Endodermal cell (in vitro differentiated cells): ENCODE measurements at regions not wholly inside any gene's neighbourhood (a gene's known extent, or its start where the extent isn't known, plus 50 kb on each side); places are given as distances from the start of the nearest gene placed in this dataset.

Experiments
- DNase-seq: peaks from one replicate; pipeline ENCODE4 v3.0.0-alpha.2; 2017
- H3K27ac ChIP-seq: 2 replicates; pipeline ENCODE4 v1.5.1; 2013; ENCODE audit warnings: mild to moderate bottlenecking, low read depth, low read length, moderate library complexity
- H3K27me3 ChIP-seq: 2 replicates; pipeline ENCODE4 v1.6.1; 2013; ENCODE audit warnings: mild to moderate bottlenecking, low read length, moderate library complexity; ENCODE audit not compliant: insufficient read depth, control insufficient read depth, poor library complexity, severe bottlenecking
- H3K36me3 ChIP-seq: 2 replicates; pipeline ENCODE4 v1.7.0; 2013; ENCODE audit warnings: mild to moderate bottlenecking, low read length, moderate library complexity; ENCODE audit not compliant: control insufficient read depth, insufficient read depth
- H3K4me1 ChIP-seq: one replicate; pipeline ENCODE4 v1.7.0; 2013; ENCODE audit warnings: low read length; ENCODE audit not compliant: control insufficient read depth, insufficient read depth
- H3K4me3 ChIP-seq: 2 replicates; pipeline ENCODE4 v1.5.1; 2013; ENCODE audit warnings: mild to moderate bottlenecking, low read length, moderate library complexity
- H3K9ac ChIP-seq: 2 replicates; pipeline ENCODE4 v1.6.1; 2013; ENCODE audit warnings: mild to moderate bottlenecking, low read length, moderate library complexity; ENCODE audit not compliant: poor library complexity, severe bottlenecking; ENCODE audit errors: extremely low read depth
- H3K9me3 ChIP-seq: 2 replicates; pipeline ENCODE4 v1.6.1; 2013; ENCODE audit warnings: mild to moderate bottlenecking, low read length, moderate library complexity; ENCODE audit not compliant: control insufficient read depth
- H3K27ac Mint-ChIP-seq: 2 replicates; pipeline ENCODE4 v1.8.0; 2020; ENCODE audit warnings: mixed read lengths
- H3K27me3 Mint-ChIP-seq: 2 replicates; pipeline ENCODE4 v1.8.0; 2021; ENCODE audit warnings: mild to moderate bottlenecking, mixed read lengths; ENCODE audit not compliant: insufficient read depth
- H3K36me3 Mint-ChIP-seq: 2 replicates; pipeline ENCODE4 v1.8.0; 2020; ENCODE audit warnings: low read depth, mixed read lengths
- H3K4me1 Mint-ChIP-seq: 2 replicates; pipeline ENCODE4 v1.8.0; 2020; ENCODE audit warnings: mixed read lengths
- H3K4me3 Mint-ChIP-seq: 2 replicates; pipeline ENCODE4 v1.8.0; 2020; ENCODE audit warnings: mild to moderate bottlenecking, moderate library complexity, mixed read lengths
- H3K9me3 Mint-ChIP-seq: 2 replicates; pipeline ENCODE4 v1.8.0; 2020; ENCODE audit warnings: mild to moderate bottlenecking, mixed read lengths
- WGBS, 2 experiments: methylation state at CpG; one replicate each; pipeline versions ENCODE4 v1.1.5 to v1.1.7; 2013; ENCODE audit warnings: missing lambda C conversion rate in 2 of 2, mixed read lengths in 1 of 2; ENCODE audit not compliant: insufficient coverage in 1 of 2, insufficient read length in 1 of 2; 5-methylcytosine and 5-hydroxymethylcytosine counted together
- TF ChIP-seq, protein P1 (sequence below): fragments of 200-600 bp; sonication (generic); conservative IDR thresholded peaks from 2 replicates; pipeline ENCODE4 v1.5.0; 2021; ENCODE audit warnings: antibody characterized with exemption, mild to moderate bottlenecking

DNA sequence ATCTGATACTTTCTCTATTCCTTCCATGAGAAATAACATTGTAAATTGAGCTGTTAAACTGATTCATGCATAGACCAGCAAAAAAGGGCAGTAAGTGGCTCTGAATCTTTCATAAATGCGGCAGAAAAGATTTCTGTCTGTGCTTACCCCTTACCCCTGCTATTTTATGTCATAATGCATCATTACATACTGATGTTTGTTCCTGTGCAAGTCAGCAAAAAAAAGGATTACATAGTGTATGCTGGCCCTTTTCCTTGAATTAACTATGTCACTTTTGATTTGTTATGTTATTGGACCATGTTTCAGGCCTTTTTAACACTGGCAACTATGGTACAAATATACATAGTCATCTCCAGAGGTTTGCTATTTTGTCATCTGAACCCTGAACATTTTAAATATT, 2159.7 kb downstream of the PCDH7 start:
- no peaks in the 10 kb centered on the region for H3K9me3 ChIP-seq
- no peak overlapping the region for H3K27ac ChIP-seq
- TF ChIP-seq, protein P1, sequence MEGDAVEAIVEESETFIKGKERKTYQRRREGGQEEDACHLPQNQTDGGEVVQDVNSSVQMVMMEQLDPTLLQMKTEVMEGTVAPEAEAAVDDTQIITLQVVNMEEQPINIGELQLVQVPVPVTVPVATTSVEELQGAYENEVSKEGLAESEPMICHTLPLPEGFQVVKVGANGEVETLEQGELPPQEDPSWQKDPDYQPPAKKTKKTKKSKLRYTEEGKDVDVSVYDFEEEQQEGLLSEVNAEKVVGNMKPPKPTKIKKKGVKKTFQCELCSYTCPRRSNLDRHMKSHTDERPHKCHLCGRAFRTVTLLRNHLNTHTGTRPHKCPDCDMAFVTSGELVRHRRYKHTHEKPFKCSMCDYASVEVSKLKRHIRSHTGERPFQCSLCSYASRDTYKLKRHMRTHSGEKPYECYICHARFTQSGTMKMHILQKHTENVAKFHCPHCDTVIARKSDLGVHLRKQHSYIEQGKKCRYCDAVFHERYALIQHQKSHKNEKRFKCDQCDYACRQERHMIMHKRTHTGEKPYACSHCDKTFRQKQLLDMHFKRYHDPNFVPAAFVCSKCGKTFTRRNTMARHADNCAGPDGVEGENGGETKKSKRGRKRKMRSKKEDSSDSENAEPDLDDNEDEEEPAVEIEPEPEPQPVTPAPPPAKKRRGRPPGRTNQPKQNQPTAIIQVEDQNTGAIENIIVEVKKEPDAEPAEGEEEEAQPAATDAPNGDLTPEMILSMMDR: no peak
- H3K27me3 Mint-ChIP-seq: no peaks in the 10 kb centered on the region
- no peak overlapping the region for H3K9ac ChIP-seq
- no peak overlapping the region for H3K4me3 Mint-ChIP-seq
- no peaks in the 10 kb centered on the region for H3K4me1 ChIP-seq
- no peaks in the 10 kb centered on the region for H3K36me3 Mint-ChIP-seq
- WGBS, 2 experiments: 47 to 50% methylated on average over 1 of the region's 1 CpG
- peaks cover 3% of the 10 kb centered on the region for H3K27me3 ChIP-seq
- H3K36me3 ChIP-seq: no peaks in the 10 kb centered on the region
- no peaks in the 10 kb centered on the region for H3K9me3 Mint-ChIP-seq
- H3K4me1 Mint-ChIP-seq: no peaks in the 10 kb centered on the region
- no peak overlapping the region for H3K27ac Mint-ChIP-seq
- DNase-seq: no peak
- H3K4me3 ChIP-seq: no peak overlapping the region

DNA sequence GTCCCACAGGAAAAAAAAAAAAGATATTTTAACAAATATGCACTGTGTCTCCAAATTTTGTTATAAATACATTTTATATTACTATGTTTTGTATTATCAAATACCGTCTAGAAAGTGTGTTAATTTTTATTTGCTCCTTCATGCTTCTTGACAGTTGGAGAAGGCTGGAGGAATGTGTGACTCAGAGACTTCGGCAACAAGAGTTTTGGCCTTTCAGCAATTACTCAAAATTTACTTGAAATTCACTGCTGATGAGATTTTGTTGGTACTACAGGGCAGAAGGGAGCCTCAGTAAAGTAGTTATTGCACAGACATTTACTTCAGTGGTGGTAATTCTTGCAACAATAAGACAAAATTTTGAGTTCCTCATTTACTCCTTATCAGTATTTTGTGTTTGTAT, 2164.0 kb downstream of the PCDH7 start:
- no peaks in the 10 kb centered on the region for H3K27me3 Mint-ChIP-seq
- 84% methylated on average over 2 of the region's 2 CpGs; no CpG with 5 or more reads in 1 of the 2 experiments for WGBS, 2 experiments
- H3K4me1 Mint-ChIP-seq: no peaks in the 10 kb centered on the region
- H3K4me3 Mint-ChIP-seq: no peak overlapping the region
- Histone ChIP-seq H3K36me3 (no peaks in the 10 kb centered on the region), H3K4me3 (no peak overlapping the region), H3K9ac (no peak overlapping the region), H3K9me3 (no peaks in the 10 kb centered on the region), H3K4me1 (no peaks in the 10 kb centered on the region), H3K27me3 (no peaks in the 10 kb centered on the region), H3K27ac (no peak overlapping the region)
- H3K27ac Mint-ChIP-seq: no peak overlapping the region
- DNase-seq: no peak
- no peaks in the 10 kb centered on the region for H3K9me3 Mint-ChIP-seq
- TF ChIP-seq, protein P1: no peak
- H3K36me3 Mint-ChIP-seq: no peaks in the 10 kb centered on the region

DNA sequence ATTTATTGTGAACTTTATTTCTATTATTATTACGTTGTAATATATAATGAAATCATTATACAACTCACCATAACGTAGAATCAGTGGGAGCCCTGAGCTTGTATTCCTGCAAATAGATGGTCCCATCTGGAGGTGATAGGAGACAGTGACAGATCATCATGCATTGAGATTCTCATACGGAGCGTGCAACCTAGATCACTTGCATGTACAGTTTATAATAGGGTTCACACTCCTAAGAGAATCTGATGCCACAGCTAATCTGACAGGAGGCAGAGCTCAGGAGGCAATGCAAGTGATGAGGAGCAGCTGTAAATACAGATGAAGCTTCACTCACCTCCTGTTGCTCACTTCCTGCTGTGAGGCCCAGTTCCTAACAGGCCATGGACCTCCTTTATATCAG, 2170.2 kb downstream of the PCDH7 start:
- no peak for DNase-seq
- Histone ChIP-seq H3K4me3 (no peak overlapping the region), H3K36me3 (no peaks in the 10 kb centered on the region), H3K27me3 (no peaks in the 10 kb centered on the region), H3K9me3 (peaks cover 9% of the 10 kb centered on the region), H3K27ac (no peak overlapping the region), H3K9ac (no peak overlapping the region), H3K4me1 (no peaks in the 10 kb centered on the region)
- Mint-ChIP-seq H3K27ac (no peak overlapping the region), H3K36me3 (no peaks in the 10 kb centered on the region), H3K4me3 (no peak overlapping the region), H3K4me1 (no peaks in the 10 kb centered on the region), H3K27me3 (no peaks in the 10 kb centered on the region), H3K9me3 (peaks cover 9% of the 10 kb centered on the region)
- 63 to 90% methylated on average over 2 to 3 of the region's 4 CpGs for WGBS, 2 experiments
- TF ChIP-seq, protein P1: no peak
